ENCODE measurements at regions not wholly inside any gene's neighbourhood (a gene's known extent, or its start where the extent isn't known, plus 50 kb on each side); places are given as distances from the start of the nearest gene placed in this dataset.

DNA sequence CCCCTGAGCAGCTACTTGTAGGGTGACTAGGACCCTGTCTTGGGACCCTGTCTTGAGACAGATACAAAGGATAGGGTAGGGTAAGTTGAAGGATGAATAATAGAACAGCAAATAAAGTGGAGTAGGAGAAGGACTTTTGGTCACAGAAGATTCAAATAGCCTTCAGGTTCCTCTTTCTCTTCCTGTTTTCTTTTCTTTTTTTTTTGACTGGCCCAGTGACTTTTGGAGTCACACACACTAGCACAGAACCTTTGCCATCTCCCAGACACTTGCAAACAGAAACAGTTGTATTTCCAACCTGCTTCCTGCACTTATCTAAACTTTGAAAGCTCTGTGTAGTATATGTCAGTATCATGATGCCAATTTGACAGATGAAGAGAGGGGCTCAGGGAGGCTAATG lies 108.2 kb downstream of the TDRD15 start:
- no peaks in the 10 kb centered on the region for H3K9me3 ChIP-seq (ENCODE audit: control insufficient read depth, insufficient read depth, low read depth, low read length)
- H3K4me3 ChIP-seq (ENCODE audit: low read depth, low read length): no peak overlapping the region
- TF ChIP-seq ZSCAN16 (tag by site-specific recombination; IDR thresholded peaks at IDR 0.05) (no peak), ZNF747 (tag by site-specific recombination; IDR thresholded peaks at IDR 0.05) (no peak), ZNF549 (tag by site-specific recombination; IDR thresholded peaks at IDR 0.05) (no peak), ZNF777 (tag by site-specific recombination; IDR thresholded peaks at IDR 0.05; ENCODE audit: borderline replicate concordance) (no peak), ZNF138 (tag by site-specific recombination; IDR thresholded peaks at IDR 0.05; ENCODE audit: borderline replicate concordance) (no peak), GLI4 (tag by site-specific recombination; IDR thresholded peaks at IDR 0.05) (no peak), ZNF350 (tag by site-specific recombination; IDR thresholded peaks at IDR 0.05) (no peak), GFI1B (tag by site-specific recombination; IDR thresholded peaks at IDR 0.05) (no peak), ZNF837 (tag by site-specific recombination; IDR thresholded peaks at IDR 0.05) (no peak)
- TF ChIP-seq, protein P1, sequence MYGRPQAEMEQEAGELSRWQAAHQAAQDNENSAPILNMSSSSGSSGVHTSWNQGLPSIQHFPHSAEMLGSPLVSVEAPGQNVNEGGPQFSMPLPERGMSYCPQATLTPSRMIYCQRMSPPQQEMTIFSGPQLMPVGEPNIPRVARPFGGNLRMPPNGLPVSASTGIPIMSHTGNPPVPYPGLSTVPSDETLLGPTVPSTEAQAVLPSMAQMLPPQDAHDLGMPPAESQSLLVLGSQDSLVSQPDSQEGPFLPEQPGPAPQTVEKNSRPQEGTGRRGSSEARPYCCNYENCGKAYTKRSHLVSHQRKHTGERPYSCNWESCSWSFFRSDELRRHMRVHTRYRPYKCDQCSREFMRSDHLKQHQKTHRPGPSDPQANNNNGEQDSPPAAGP (tag by site-specific recombination; IDR thresholded peaks at IDR 0.05): no peak
- TF ChIP-seq, protein P2, sequence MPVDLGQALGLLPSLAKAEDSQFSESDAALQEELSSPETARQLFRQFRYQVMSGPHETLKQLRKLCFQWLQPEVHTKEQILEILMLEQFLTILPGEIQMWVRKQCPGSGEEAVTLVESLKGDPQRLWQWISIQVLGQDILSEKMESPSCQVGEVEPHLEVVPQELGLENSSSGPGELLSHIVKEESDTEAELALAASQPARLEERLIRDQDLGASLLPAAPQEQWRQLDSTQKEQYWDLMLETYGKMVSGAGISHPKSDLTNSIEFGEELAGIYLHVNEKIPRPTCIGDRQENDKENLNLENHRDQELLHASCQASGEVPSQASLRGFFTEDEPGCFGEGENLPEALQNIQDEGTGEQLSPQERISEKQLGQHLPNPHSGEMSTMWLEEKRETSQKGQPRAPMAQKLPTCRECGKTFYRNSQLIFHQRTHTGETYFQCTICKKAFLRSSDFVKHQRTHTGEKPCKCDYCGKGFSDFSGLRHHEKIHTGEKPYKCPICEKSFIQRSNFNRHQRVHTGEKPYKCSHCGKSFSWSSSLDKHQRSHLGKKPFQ (tag by site-specific recombination; IDR thresholded peaks at IDR 0.05): no peak
- TF ChIP-seq, protein P3, sequence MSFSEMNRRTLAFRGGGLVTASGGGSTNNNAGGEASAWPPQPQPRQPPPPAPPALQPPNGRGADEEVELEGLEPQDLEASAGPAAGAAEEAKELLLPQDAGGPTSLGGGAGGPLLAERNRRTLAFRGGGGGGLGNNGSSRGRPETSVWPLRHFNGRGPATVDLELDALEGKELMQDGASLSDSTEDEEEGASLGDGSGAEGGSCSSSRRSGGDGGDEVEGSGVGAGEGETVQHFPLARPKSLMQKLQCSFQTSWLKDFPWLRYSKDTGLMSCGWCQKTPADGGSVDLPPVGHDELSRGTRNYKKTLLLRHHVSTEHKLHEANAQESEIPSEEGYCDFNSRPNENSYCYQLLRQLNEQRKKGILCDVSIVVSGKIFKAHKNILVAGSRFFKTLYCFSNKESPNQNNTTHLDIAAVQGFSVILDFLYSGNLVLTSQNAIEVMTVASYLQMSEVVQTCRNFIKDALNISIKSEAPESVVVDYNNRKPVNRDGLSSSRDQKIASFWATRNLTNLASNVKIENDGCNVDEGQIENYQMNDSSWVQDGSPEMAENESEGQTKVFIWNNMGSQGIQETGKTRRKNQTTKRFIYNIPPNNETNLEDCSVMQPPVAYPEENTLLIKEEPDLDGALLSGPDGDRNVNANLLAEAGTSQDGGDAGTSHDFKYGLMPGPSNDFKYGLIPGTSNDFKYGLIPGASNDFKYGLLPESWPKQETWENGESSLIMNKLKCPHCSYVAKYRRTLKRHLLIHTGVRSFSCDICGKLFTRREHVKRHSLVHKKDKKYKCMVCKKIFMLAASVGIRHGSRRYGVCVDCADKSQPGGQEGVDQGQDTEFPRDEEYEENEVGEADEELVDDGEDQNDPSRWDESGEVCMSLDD (tag by site-specific recombination; IDR thresholded peaks at IDR 0.05): no peak
- TF ChIP-seq, protein P4, sequence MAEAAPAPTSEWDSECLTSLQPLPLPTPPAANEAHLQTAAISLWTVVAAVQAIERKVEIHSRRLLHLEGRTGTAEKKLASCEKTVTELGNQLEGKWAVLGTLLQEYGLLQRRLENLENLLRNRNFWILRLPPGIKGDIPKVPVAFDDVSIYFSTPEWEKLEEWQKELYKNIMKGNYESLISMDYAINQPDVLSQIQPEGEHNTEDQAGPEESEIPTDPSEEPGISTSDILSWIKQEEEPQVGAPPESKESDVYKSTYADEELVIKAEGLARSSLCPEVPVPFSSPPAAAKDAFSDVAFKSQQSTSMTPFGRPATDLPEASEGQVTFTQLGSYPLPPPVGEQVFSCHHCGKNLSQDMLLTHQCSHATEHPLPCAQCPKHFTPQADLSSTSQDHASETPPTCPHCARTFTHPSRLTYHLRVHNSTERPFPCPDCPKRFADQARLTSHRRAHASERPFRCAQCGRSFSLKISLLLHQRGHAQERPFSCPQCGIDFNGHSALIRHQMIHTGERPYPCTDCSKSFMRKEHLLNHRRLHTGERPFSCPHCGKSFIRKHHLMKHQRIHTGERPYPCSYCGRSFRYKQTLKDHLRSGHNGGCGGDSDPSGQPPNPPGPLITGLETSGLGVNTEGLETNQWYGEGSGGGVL (tag by site-specific recombination; IDR thresholded peaks at IDR 0.05): no peak
- no peaks in the 10 kb centered on the region for H3K36me3 ChIP-seq (ENCODE audit: control insufficient read depth in 2 of 2, insufficient read depth in 1 of 2, low read length in 2 of 2)
- ChIA-PET CTCF (no interaction called here), POLR2A (no interaction called here)
- H3K4me1 ChIP-seq (ENCODE audit: control insufficient read depth, insufficient read depth, low read length): no peaks in the 10 kb centered on the region
- H3K27ac ChIP-seq (ENCODE audit: extremely low read depth, low read depth, low read length): no peak overlapping the region

DNA sequence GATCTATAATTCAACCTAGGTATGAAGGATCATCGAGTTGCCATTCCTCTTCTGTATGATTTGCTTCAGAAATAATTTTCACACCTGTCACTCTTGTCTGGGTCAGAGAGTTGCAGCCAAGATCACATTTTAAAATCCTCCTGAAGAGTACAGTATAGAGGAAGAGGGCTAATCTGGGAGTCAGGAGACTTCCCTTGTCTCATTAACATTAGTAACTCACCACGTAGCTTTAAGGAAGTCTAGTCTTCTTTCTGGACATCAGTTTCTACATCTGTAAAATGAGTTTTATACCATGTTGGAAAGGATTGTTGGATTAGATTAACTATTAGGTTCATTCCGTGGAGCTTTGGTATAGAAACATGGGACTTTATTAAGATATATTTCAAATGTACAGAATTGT lies 109.4 kb downstream of the TDRD15 start:
- no peak overlapping the region for H3K27ac ChIP-seq (ENCODE audit: extremely low read depth, low read depth, low read length)
- CTCF ChIA-PET: interaction anchor here (1.0 to 1.6 kb wide), 2 partner anchors 25 to 84 kb away, joined by 3 to 4 read pairs; no protein-coding TSS in a partner anchor
- no peaks in the 10 kb centered on the region for H3K4me1 ChIP-seq (ENCODE audit: control insufficient read depth, insufficient read depth, low read length)
- POLR2A ChIA-PET: no interaction called here
- H3K4me3 ChIP-seq (ENCODE audit: low read depth, low read length): no peak overlapping the region
- H3K9me3 ChIP-seq (ENCODE audit: control insufficient read depth, insufficient read depth, low read depth, low read length): no peaks in the 10 kb centered on the region
- no peaks in the 10 kb centered on the region for H3K36me3 ChIP-seq (ENCODE audit: control insufficient read depth in 2 of 2, insufficient read depth in 1 of 2, low read length in 2 of 2)
- no peak for TF ChIP-seq ZBTB8A (tag by site-specific recombination; IDR thresholded peaks at IDR 0.05)
- TF ChIP-seq, protein P5, sequence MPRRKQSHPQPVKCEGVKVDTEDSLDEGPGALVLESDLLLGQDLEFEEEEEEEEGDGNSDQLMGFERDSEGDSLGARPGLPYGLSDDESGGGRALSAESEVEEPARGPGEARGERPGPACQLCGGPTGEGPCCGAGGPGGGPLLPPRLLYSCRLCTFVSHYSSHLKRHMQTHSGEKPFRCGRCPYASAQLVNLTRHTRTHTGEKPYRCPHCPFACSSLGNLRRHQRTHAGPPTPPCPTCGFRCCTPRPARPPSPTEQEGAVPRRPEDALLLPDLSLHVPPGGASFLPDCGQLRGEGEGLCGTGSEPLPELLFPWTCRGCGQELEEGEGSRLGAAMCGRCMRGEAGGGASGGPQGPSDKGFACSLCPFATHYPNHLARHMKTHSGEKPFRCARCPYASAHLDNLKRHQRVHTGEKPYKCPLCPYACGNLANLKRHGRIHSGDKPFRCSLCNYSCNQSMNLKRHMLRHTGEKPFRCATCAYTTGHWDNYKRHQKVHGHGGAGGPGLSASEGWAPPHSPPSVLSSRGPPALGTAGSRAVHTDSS (tag by site-specific recombination; IDR thresholded peaks at IDR 0.05): no peak
- TF ChIP-seq ZNF624 (tag by site-specific recombination; IDR thresholded peaks at IDR 0.05): no peak
- TF ChIP-seq, protein P6, sequence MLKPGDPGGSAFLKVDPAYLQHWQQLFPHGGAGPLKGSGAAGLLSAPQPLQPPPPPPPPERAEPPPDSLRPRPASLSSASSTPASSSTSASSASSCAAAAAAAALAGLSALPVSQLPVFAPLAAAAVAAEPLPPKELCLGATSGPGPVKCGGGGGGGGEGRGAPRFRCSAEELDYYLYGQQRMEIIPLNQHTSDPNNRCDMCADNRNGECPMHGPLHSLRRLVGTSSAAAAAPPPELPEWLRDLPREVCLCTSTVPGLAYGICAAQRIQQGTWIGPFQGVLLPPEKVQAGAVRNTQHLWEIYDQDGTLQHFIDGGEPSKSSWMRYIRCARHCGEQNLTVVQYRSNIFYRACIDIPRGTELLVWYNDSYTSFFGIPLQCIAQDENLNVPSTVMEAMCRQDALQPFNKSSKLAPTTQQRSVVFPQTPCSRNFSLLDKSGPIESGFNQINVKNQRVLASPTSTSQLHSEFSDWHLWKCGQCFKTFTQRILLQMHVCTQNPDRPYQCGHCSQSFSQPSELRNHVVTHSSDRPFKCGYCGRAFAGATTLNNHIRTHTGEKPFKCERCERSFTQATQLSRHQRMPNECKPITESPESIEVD (tag by site-specific recombination; IDR thresholded peaks at IDR 0.05): no peak
- TF ChIP-seq, protein P7, sequence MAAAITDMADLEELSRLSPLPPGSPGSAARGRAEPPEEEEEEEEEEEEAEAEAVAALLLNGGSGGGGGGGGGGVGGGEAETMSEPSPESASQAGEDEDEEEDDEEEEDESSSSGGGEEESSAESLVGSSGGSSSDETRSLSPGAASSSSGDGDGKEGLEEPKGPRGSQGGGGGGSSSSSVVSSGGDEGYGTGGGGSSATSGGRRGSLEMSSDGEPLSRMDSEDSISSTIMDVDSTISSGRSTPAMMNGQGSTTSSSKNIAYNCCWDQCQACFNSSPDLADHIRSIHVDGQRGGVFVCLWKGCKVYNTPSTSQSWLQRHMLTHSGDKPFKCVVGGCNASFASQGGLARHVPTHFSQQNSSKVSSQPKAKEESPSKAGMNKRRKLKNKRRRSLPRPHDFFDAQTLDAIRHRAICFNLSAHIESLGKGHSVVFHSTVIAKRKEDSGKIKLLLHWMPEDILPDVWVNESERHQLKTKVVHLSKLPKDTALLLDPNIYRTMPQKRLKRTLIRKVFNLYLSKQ (tag by site-specific recombination; IDR thresholded peaks at IDR 0.05; ENCODE audit: borderline replicate concordance): no peak
- TF ChIP-seq ZNF354C (tag by site-specific recombination; IDR thresholded peaks at IDR 0.05; ENCODE audit: borderline replicate concordance, low read depth): no peak
- TF ChIP-seq ZNF677 (tag by site-specific recombination; IDR thresholded peaks at IDR 0.05): no peak
- TF ChIP-seq SP2 (tag by site-specific recombination; IDR thresholded peaks at IDR 0.05): no peak
- no peak for TF ChIP-seq KLF1 (tag by site-specific recombination; IDR thresholded peaks at IDR 0.05)

Measured in HEK293 (cell line).